ENCODE measurements at regions not wholly inside any gene's neighbourhood (a gene's known extent, or its start where the extent isn't known, plus 50 kb on each side); places are given as distances from the start of the nearest gene placed in this dataset.
"Not testable (repeated sequence)": the region's sequence is repeated elsewhere in the genome, so short reads cannot be mapped to it uniquely, and the experiment has no call there.

GRCh38 chr15:29994284-29994683, 88.5 kb upstream of the GOLGA8J start:
- no peak for TF ChIP-seq CTCF (IDR thresholded peaks at IDR 0.05; ENCODE audit: low read depth, low read length, missing control alignments)
- no peak overlapping the region for H3K4me3 ChIP-seq (replicated peaks; ENCODE audit: low read depth, low read length)
- DNase-seq (ENCODE audit: extremely low read depth, low read depth), result no peak

GRCh38 chr15:29990954-29991353, 91.8 kb upstream of the GOLGA8J start:
- H3K4me3 ChIP-seq (replicated peaks; ENCODE audit: low read depth, low read length), result no peak overlapping the region
- TF ChIP-seq CTCF (IDR thresholded peaks at IDR 0.05; ENCODE audit: low read depth, low read length, missing control alignments), result no peak
- DNase-seq (ENCODE audit: extremely low read depth, low read depth), result no peak

GRCh38 chr15:29990035-29990434, 92.7 kb upstream of the GOLGA8J start:
- no peak for TF ChIP-seq CTCF (IDR thresholded peaks at IDR 0.05; ENCODE audit: low read depth, low read length, missing control alignments)

GRCh38 chr15:29988701-29989100, 94.1 kb upstream of the GOLGA8J start:
- no peak overlapping the region for H3K4me3 ChIP-seq (replicated peaks; ENCODE audit: low read depth, low read length)
- no peak for DNase-seq (ENCODE audit: extremely low read depth, low read depth)
- TF ChIP-seq CTCF (IDR thresholded peaks at IDR 0.05; ENCODE audit: low read depth, low read length, missing control alignments), result no peak

More at GRCh38 chr15:29990035-29990434, 92.7 kb upstream of the GOLGA8J start:
- DNase-seq (ENCODE audit: extremely low read depth, low read depth), result no peak
- no peak overlapping the region for H3K4me3 ChIP-seq (replicated peaks; ENCODE audit: low read depth, low read length)

GRCh38 chr15:29986946-29987345, 95.8 kb upstream of the GOLGA8J start:
- no peak for TF ChIP-seq CTCF (IDR thresholded peaks at IDR 0.05; ENCODE audit: low read depth, low read length, missing control alignments)
- H3K4me3 ChIP-seq (replicated peaks; ENCODE audit: low read depth, low read length), result no peak overlapping the region

GRCh38 chr15:29978411-29979382, 104.1 kb upstream of the GOLGA8J start:
- H3K4me3 ChIP-seq (replicated peaks; ENCODE audit: low read depth, low read length), result no peak overlapping the region
- no peak for DNase-seq (ENCODE audit: extremely low read depth, low read depth)
- no peak for TF ChIP-seq CTCF (IDR thresholded peaks at IDR 0.05; ENCODE audit: low read depth, low read length, missing control alignments)

More at GRCh38 chr15:29986946-29987345, 95.8 kb upstream of the GOLGA8J start:
- DNase-seq (ENCODE audit: extremely low read depth, low read depth), result no peak

- H3K4me3 ChIP-seq (replicated peaks; ENCODE audit: low read depth, low read length); DNase-seq (ENCODE audit: extremely low read depth, low read depth): not testable (repeated sequence)
Measured at GRCh38 chr15:29974056-29974455, 108.7 kb upstream of the GOLGA8J start.
